Esophagus muscularis mucosa (tissue), 3 donors: ENCODE measurements at regions not wholly inside any gene's neighbourhood (a gene's known extent, or its start where the extent isn't known, plus 50 kb on each side); places are given as distances from the start of the nearest gene placed in this dataset.

Source experiments
- POLR2A ChIP-seq: fragments of 450-650 bp; IDR thresholded peaks from one replicate; pipeline ENCODE4 v1.6.1; 2017; ENCODE audit warnings: antibody characterized with exemption, moderate library complexity, mild to moderate bottlenecking, low read depth
- POLR2AphosphoS5 ChIP-seq, 2 donors: sonication (generic); formaldehyde crosslinking; IDR thresholded peaks; one replicate each; pipeline ENCODE4 v1.6.1; 2017; ENCODE audit warnings: antibody characterized with exemption in 2 of 2
- TF ChIP-seq, protein P1 (sequence below), 3 experiments: fragments of 200-600 bp in 2 of 3; fragments of 450-650 bp in 1 of 3; sonication (generic) in 2 of 3; IDR thresholded peaks; one replicate each; pipeline ENCODE4 v1.5.1; 2017 to 2019; ENCODE audit warnings: antibody characterized with exemption in 3 of 3, mild to moderate bottlenecking in 2 of 3, moderate library complexity in 1 of 3

DNA sequence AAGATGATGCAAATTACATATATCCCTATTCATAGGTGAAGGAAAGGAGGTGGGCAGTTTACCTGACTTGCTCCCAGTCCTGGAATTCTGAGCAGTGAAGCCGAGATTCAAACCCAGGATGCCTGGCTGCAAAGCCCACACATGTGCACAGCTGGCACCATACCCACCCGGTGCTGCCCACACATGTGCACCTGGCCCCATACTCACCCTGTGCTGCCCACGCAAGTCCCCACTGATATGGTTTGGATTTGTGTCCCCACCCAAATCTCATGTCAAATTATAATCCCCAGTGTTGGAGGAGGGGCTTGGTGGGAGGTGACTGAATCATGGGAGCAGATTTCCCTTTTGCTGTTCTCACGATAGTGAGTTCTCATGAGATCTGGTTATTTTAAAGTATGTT, 179.2 kb upstream of the C14orf180 start:
- TF ChIP-seq POLR2AphosphoS5 (IDR thresholded peaks at IDR 0.05), result no peak
- TF ChIP-seq, protein P1, sequence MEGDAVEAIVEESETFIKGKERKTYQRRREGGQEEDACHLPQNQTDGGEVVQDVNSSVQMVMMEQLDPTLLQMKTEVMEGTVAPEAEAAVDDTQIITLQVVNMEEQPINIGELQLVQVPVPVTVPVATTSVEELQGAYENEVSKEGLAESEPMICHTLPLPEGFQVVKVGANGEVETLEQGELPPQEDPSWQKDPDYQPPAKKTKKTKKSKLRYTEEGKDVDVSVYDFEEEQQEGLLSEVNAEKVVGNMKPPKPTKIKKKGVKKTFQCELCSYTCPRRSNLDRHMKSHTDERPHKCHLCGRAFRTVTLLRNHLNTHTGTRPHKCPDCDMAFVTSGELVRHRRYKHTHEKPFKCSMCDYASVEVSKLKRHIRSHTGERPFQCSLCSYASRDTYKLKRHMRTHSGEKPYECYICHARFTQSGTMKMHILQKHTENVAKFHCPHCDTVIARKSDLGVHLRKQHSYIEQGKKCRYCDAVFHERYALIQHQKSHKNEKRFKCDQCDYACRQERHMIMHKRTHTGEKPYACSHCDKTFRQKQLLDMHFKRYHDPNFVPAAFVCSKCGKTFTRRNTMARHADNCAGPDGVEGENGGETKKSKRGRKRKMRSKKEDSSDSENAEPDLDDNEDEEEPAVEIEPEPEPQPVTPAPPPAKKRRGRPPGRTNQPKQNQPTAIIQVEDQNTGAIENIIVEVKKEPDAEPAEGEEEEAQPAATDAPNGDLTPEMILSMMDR (IDR thresholded peaks at IDR 0.05), result no peak
- no peak for TF ChIP-seq POLR2A
